Omental fat pad (tissue), 3 donors: ENCODE measurements at regions not wholly inside any gene's neighbourhood (a gene's known extent, or its start where the extent isn't known, plus 50 kb on each side); places are given as distances from the start of the nearest gene placed in this dataset.
A peak's percentile ranks its signal among the peaks of the same experiment; 100 is the strongest.

Experiments
- ATAC-seq: fragments of 150-250 bp; one replicate; pipeline ENCODE4 v1.9.1; 2016; ENCODE audit warnings: mild to moderate bottlenecking, moderate library complexity; ENCODE audit not compliant: low FRiP score
- DNase-seq: peaks from one replicate; pipeline ENCODE4 v3.0.0-alpha.2; 2019; ENCODE audit warnings: low spot score
- TF ChIP-seq, protein P1 (sequence below), 3 donors: fragments of 450-650 bp; IDR thresholded peaks; one replicate each; pipeline ENCODE4 v1.5.1; 2016 to 2017; ENCODE audit warnings: antibody characterized with exemption in 3 of 3, mild to moderate bottlenecking in 3 of 3, moderate library complexity in 2 of 3

- no peak for DNase-seq
- no peak for ATAC-seq
- TF ChIP-seq, protein P1, sequence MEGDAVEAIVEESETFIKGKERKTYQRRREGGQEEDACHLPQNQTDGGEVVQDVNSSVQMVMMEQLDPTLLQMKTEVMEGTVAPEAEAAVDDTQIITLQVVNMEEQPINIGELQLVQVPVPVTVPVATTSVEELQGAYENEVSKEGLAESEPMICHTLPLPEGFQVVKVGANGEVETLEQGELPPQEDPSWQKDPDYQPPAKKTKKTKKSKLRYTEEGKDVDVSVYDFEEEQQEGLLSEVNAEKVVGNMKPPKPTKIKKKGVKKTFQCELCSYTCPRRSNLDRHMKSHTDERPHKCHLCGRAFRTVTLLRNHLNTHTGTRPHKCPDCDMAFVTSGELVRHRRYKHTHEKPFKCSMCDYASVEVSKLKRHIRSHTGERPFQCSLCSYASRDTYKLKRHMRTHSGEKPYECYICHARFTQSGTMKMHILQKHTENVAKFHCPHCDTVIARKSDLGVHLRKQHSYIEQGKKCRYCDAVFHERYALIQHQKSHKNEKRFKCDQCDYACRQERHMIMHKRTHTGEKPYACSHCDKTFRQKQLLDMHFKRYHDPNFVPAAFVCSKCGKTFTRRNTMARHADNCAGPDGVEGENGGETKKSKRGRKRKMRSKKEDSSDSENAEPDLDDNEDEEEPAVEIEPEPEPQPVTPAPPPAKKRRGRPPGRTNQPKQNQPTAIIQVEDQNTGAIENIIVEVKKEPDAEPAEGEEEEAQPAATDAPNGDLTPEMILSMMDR (IDR thresholded peaks at IDR 0.05): no peak
These were observed 186.1 kb upstream of the ADAMTS16 start for GRCh38 chr5:4954048-4954447.

GRCh38 chr5:4963265-4963664 is 176.9 kb upstream of the ADAMTS16 start:
- TF ChIP-seq, protein P1 (IDR thresholded peaks at IDR 0.05): no peak
- ATAC-seq: no peak

GRCh38 chr5:4969351-4969750 is 170.8 kb upstream of the ADAMTS16 start:
- DNase-seq (no peak), ATAC-seq (no peak)
- TF ChIP-seq, protein P1 (IDR thresholded peaks at IDR 0.05): no peak

More at GRCh38 chr5:4963265-4963664, 176.9 kb upstream of the ADAMTS16 start:
- DNase-seq: no peak

GRCh38 chr5:4970171-4970570 is 170.0 kb upstream of the ADAMTS16 start:
- no peak for ATAC-seq
- no peak for DNase-seq
- TF ChIP-seq, protein P1 (IDR thresholded peaks at IDR 0.05): no peak

GRCh38 chr5:4976902-4977301 is 163.2 kb upstream of the ADAMTS16 start:
- DNase-seq (no peak), ATAC-seq (peak; percentile 63)
- TF ChIP-seq, protein P1 (IDR thresholded peaks at IDR 0.05): no peak

- TF ChIP-seq, protein P1 (IDR thresholded peaks at IDR 0.05): no peak
- DNase-seq (no peak), ATAC-seq (peak; percentile 37)
These were observed 162.6 kb upstream of the ADAMTS16 start for GRCh38 chr5:4977416-4978110.

DNA sequence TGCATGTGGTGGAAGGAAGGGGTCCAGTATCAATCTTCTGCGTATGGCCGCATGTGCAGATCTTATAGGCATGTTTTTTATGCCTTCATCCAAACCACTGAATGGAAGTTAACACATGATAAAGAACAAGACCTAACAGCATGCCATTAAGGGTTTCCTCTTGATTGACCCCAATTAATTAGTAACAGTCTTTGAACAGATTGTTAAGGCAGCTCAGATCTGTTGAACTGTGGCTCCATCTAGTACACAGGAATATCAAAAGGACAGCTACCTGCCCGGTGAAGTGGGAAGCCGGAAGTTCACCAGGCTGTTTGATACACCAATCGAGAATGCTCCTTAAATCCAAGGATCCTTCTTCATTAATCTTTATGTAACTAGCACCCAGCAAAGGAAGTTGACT is 159.9 kb upstream of the ADAMTS16 start:
- TF ChIP-seq, protein P1 (IDR thresholded peaks at IDR 0.05): no peak
- no peak for ATAC-seq
- no peak for DNase-seq
